ENCODE measurements at regions not wholly inside any gene's neighbourhood (a gene's known extent, or its start where the extent isn't known, plus 50 kb on each side); places are given as distances from the start of the nearest gene placed in this dataset.

GRCh38 chr16:62933929-62934328 is 897.7 kb upstream of the CDH8 start:
- H3K27me3 ChIP-seq = no peaks in the 10 kb centered on the region
- intact Hi-C loops (cut with DNase I) = no loop called here
- no peaks in the 10 kb centered on the region for H3K36me3 ChIP-seq
- H3K4me1 ChIP-seq = no peaks in the 10 kb centered on the region
- H3K4me3 ChIP-seq = no peak overlapping the region
- DNase-seq (ENCODE audit: low spot score in 2 of 2) = no peak
- no peak for TF ChIP-seq CTCF (IDR thresholded peaks at IDR 0.05)
- H3K9me3 ChIP-seq = no peaks in the 10 kb centered on the region
- no peak overlapping the region for H3K27ac ChIP-seq

GRCh38 chr16:62929593-62929992 is 893.4 kb upstream of the CDH8 start:
- no peak for TF ChIP-seq CTCF (IDR thresholded peaks at IDR 0.05)
- no peak for DNase-seq (ENCODE audit: low spot score in 2 of 2)
- Histone ChIP-seq H3K36me3 (no peaks in the 10 kb centered on the region), H3K4me1 (no peaks in the 10 kb centered on the region), H3K27ac (no peak overlapping the region), H3K27me3 (no peaks in the 10 kb centered on the region), H3K9me3 (no peaks in the 10 kb centered on the region), H3K4me3 (no peak overlapping the region)
- intact Hi-C loops (cut with DNase I) = no loop called here

GRCh38 chr16:62927122-62927521 is 890.9 kb upstream of the CDH8 start:
- no peaks in the 10 kb centered on the region for H3K27me3 ChIP-seq
- H3K4me1 ChIP-seq = no peaks in the 10 kb centered on the region
- no peak overlapping the region for H3K27ac ChIP-seq
- H3K36me3 ChIP-seq = no peaks in the 10 kb centered on the region
- DNase-seq (ENCODE audit: low spot score in 2 of 2) = no peak
- H3K4me3 ChIP-seq = no peak overlapping the region
- intact Hi-C loops (cut with DNase I) = no loop called here
- no peak for TF ChIP-seq CTCF (IDR thresholded peaks at IDR 0.05)
- H3K9me3 ChIP-seq = no peaks in the 10 kb centered on the region

GRCh38 chr16:62926121-62926801 is 890.0 kb upstream of the CDH8 start:
- no peak for DNase-seq (ENCODE audit: low spot score in 2 of 2)
- H3K27ac ChIP-seq = no peak overlapping the region
- no peak overlapping the region for H3K4me3 ChIP-seq
- H3K4me1 ChIP-seq = no peaks in the 10 kb centered on the region
- intact Hi-C loops (cut with DNase I) = no loop called here
- no peaks in the 10 kb centered on the region for H3K9me3 ChIP-seq
- H3K36me3 ChIP-seq = no peaks in the 10 kb centered on the region
- no peaks in the 10 kb centered on the region for H3K27me3 ChIP-seq
- no peak for TF ChIP-seq CTCF (IDR thresholded peaks at IDR 0.05)

GRCh38 chr16:62921904-62922303 is 885.7 kb upstream of the CDH8 start:
- Histone ChIP-seq H3K4me1 (no peaks in the 10 kb centered on the region), H3K9me3 (no peaks in the 10 kb centered on the region), H3K27me3 (no peaks in the 10 kb centered on the region), H3K4me3 (no peak overlapping the region), H3K36me3 (no peaks in the 10 kb centered on the region), H3K27ac (no peak overlapping the region)
- intact Hi-C loops (cut with DNase I) = no loop called here
- TF ChIP-seq CTCF (IDR thresholded peaks at IDR 0.05) = no peak
- DNase-seq (ENCODE audit: low spot score in 2 of 2) = no peak

- Histone ChIP-seq H3K27ac (no peak overlapping the region), H3K36me3 (no peaks in the 10 kb centered on the region), H3K4me3 (no peak overlapping the region), H3K27me3 (no peaks in the 10 kb centered on the region), H3K4me1 (no peaks in the 10 kb centered on the region), H3K9me3 (no peaks in the 10 kb centered on the region)
- intact Hi-C loops (cut with DNase I) = no loop called here
- TF ChIP-seq CTCF (IDR thresholded peaks at IDR 0.05) = no peak
- DNase-seq (ENCODE audit: low spot score in 2 of 2) = no peak
Observed at GRCh38 chr16:62913924-62914323, 877.7 kb upstream of the CDH8 start.

All from ascending aorta (tissue), 2 donors.